Activated T-cell treated with anti-CD3 and anti-CD28 coated beads for 24 hours (primary cell): ENCODE measurements at regions not wholly inside any gene's neighbourhood (a gene's known extent, or its start where the extent isn't known, plus 50 kb on each side); places are given as distances from the start of the nearest gene placed in this dataset.

Source experiments
- DNase-seq: peaks from one replicate; pipeline ENCODE4 v3.0.0-alpha.2; 2020; ENCODE audit warnings: low read depth

GRCh38 chr3:106176734-106177133, 307.9 kb upstream of the CBLB start:
- DNase-seq, result peak; percentile 57

GRCh38 chr3:106182950-106183511, 314.2 kb upstream of the CBLB start:
- no peak for DNase-seq

DNA sequence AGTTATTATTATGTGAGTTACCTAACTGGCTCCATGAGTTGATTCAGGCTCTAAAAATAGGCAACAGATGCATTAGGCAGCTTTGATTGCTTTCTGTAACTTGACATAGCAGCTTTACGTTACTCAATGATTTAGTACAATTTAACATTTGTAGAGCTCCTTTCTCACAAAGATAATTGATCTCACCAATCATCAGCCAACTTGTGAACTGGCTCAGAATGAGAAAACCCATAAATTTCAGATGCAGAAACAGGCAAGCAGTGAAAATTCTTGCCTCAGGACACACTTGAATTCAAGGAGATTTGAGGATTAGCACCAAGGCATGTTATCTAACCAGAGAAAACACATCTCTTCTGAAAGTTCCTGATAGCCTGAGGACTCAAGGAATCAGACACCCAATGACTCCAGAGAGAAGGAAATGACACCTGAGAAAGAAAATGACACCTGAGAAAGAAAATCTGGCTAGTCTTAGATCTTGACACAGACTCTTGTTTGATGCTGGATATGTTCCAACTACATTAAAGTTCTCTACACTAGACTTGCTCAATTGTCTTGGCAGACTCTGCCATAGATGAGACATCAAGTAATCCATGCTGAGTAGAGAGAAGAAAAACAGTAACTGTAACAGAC, 315.1 kb upstream of the CBLB start:
- no peak for DNase-seq

DNA sequence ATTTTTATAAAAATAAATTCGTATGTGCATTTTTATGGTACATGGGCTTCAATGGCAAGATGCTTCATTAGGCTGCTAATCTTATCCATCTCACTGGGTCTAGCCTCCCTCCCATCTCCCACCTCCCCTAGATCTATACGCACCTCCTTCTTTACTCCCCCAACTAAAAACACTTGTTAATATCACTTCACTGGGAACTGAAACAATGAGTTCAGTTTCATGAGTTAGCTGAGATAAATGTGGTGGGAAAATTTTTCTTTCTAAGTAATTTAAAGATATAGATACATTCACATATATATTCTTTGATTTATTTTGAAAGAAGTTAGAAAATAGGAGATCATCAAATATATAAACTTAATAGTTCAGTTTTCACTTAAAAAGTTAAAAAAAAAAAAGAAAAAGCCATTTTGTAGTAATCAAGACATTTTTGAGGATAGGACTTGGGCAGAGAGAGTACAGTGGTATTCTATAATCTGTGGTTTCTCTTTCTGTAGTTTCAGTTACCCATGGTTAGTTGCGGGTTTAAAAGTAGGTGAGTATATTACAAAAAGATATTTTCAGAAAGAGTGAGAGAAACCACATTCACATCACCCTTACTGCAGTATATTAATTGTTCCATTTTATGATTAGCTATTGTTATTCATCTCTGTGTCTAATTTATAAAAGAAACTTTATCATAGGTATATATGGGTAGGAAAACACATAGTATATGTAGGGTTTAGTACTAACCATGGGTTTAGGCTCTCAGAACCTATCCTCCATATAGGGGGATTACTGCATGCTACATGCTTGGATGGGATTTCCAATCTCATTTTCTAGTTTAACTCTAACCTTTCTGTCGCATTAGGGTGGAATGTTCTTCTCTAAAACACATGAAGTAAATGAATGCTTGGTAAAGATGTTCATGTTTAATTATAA, 316.0 kb upstream of the CBLB start:
- no peak for DNase-seq

DNA sequence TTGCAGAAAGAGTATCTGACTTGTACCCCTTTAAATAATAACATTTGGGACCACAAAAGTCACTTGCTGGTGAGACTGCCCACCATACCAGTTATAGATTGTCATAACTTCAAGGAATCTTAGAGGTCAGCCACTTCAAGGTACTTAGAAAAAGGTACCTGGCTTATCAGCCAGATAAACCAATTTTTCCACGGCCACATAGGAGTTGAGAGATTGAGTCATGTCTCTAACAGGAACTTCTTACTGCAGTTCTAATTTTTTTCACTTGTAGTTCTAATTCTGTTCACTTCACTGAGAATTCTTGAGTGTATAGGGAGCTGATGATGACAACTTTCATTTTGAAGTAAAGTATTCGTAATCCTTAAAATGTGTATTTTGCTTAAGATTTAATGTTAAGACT, 317.1 kb upstream of the CBLB start:
- DNase-seq, result no peak

GRCh38 chr3:106190296-106190695, 321.5 kb upstream of the CBLB start:
- no peak for DNase-seq

DNA sequence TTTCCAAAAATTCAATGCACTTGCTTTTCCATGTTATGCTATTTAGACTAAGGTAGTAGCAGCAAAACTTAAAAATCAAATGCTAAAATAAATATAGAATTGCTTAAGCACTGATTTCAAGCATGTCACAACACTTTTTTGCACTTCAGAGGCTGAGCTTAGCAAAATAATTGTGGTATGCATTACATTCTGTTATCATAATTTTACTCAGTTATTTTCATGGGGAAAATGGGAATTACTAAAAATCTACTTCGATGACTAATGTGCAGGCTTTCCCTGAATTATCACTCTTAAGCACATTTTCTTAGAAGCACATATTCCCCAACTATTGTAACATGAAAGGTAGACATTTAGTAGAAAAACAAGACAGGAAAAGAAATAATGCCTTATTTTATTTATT, 322.4 kb upstream of the CBLB start:
- DNase-seq, result no peak

- DNase-seq, result no peak
Observed at GRCh38 chr3:106191913-106192312, 323.1 kb upstream of the CBLB start.

DNA sequence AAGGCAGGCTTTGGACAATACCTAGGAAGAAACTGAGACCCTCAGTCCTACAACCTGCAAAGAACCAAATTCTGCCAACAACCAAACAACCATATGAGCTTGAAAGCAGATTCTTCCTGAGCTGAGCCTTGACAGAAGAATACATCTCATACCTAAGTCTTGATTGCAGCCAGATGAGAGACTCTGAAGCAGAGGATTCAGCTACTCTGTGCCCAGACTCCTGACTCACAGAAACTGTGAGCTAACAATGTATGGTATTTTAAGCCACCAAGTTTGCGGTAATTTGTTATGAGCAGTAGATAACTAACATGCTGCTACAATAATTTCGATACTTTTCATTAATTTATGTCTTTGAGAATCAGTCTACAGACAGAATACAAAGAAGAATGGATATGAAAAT, 325.1 kb upstream of the CBLB start:
- no peak for DNase-seq

GRCh38 chr3:106194726-106195125, 325.9 kb upstream of the CBLB start:
- no peak for DNase-seq

- no peak for DNase-seq
Observed at GRCh38 chr3:106197532-106198194, 328.9 kb upstream of the CBLB start.

DNA sequence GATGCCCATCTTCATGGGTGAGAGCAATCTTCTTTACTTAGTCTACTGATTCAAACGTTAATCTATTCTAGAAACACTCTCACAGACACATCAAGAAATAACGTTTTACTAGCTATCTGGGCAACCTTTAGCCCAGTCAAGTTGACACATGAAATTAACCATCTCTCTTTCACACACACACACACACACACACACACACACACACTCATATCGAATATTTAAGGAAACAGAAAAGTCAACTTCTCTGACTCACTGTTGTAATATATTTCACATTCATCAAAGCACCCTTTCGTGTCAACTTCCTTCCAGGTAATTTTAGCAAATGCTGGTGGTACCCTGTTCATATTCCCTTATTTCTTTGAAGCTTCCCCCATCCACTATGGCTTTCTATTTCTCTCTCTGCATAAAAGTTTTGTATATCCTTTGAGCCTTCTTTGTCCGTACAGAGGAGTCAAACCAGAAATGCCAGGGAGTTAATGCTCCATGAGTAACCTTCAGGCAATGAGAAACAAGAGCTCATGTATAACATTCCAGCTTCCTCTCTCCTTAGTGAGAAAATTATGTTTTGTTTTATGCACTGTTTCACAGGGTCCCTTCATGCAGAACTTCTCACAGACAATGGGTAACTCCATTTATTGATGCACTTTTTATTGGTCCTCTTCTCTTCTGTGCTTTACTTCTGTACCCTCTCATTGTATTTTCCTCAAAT, 335.5 kb upstream of the CBLB start:
- DNase-seq, result no peak

DNA sequence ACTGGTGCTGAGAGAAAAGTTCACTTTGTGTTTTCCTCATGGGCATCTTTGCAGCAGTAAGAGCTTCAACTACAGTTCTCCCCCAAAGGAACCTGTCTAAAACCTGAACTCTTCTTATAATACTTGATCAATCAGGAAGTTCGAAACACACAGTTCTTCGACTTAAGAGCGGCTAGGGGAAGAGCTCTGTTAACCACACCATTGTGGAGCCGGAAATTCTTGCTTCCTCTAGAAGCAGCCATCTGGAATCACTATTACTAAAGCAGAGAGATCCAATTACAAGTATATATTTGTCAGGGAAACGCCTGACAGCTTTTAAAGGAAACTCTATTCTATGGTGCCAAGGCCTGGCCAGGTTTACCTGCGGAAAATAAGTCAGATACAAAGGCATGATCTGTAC, 337.3 kb upstream of the CBLB start:
- DNase-seq, result no peak

GRCh38 chr3:106206613-106207012, 337.8 kb upstream of the CBLB start:
- no peak for DNase-seq

DNA sequence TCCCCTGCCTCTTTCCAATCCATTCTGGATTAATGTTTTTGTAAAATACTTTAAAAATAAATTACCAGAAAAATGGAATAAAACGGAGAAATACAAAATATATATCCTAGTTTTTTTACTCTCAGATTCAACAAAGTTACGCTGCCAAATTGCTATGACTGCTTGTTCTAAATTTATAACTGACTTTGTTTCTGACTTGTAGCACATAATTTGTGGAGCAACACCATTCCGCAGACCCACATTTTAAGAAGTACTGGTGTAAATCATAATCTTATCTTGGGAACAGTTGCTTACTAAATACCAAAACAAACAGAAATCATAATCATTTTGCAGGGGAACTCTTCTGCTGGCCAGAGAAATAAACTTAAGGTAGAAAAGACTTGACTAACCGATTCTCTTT, 339.4 kb upstream of the CBLB start:
- no peak for DNase-seq

- DNase-seq, result no peak
Observed at GRCh38 chr3:106208967-106209366, 340.2 kb upstream of the CBLB start.

DNA sequence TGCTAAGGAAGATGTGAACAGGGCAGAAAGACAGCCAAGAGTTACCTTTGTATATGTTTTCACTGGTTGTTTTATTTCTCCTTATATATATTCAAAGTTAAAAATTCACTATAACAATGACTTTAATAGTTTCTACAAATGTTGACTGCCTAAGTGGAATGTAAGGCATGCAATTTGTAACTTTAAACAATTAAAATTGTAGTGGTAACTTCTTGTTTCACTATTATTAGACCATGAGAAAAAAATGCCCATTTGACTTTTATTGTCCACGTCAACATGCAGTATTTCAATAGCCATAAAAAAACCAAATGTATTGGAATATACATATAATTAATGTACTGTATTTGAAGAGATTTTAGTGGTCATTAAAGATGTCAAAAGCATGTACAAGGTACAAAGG, 340.7 kb upstream of the CBLB start:
- no peak for DNase-seq

DNA sequence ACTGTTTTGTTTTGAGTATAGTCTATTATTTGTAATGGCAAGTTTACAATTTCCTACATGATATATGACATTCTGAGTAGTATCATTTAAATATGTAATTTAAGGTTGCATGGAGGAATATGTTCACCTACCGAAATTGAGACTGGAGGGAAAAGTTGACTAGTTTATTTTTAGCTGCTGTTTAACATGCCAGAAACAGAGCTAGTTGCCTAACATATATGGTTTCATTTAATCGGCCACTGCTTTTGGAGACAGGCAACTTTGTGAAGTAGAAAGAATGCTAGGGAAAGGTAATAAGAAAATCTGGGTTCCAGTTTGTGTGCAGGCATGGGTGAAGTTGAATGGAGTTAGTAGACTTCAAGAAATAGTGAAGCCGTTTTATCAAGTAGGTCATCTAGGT, 342.1 kb upstream of the CBLB start:
- DNase-seq, result no peak

DNA sequence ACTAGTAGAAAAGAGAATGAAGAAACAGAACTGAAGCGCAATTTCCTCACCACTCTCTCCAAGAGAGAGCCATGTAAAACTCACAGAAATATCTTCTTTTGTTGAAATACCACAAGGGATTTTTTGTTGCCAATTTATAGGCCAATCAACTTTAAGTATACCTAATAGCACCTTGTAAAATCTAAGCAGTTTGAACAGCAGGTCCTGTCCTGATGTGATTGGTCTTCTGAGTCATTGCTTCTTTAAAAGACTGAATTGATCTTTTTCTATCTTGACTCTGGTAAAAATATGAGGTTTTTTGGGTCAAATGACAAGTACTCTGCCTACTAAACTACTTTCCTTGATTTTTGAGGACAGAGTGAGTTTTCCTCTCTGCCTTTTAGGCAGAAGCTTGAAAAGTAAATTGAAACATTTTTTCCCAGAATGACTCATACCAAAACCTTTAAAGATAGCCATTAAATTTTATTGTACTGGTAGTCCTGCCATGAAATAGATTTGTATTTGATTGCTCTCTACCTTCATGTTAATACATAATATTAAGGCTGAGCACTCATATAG, 343.9 kb upstream of the CBLB start:
- DNase-seq, result no peak

DNA sequence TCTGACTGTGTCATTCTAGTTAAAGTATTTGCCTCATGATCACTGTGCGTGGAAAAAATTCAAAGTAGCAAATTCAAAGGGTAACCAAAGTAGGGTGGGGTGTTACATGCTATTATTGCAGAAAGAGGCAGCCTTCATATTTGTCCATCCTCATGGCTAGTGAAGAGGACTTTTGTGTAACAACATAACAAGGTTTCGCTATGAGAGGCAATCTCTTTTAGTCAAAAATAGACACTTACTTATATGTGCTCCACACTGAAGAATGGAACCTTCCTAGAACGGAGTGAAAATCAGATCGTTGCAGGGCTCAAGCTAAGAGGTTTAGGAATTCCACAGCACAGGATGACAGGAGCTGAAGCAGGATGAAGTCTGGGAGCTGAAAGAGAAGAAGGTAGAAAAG, 345.1 kb upstream of the CBLB start:
- no peak for DNase-seq

DNA sequence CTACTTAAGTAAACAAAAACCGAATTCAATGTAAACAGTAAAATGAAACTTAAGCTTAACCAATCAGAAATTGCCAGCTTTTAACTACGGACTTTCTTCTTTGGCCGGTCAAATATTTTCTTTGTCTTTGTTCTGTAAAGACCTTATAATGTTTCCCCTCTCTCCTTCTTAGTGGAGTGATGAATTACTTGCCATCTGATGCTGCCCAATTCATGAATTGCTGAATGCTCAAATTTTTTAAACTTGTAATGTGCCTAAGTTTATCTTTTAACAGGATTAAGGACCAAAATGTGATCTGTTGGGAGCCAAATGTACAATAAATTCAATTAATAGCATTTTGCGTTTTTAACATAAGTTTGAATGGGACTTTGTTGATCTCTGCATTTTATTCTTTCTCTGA, 345.8 kb upstream of the CBLB start:
- no peak for DNase-seq

DNA sequence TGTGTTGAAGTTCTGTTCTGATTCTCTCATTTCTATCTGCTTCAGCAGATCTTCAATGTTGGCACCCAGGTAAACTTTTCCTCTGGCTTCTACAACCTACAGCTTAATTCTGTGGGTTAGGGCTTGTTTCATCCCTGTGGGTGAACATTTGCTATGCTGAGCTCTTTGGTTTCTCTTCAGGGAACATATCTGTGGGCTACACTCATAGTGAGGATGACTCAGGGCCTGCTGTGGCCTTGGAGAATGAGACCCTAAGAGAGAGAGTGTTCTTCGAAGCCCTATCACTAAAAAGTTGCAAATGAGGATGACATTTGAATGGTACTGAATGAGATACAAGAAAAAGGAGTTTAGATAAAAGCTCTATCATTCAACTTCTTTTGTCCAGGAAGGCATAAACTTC, 346.2 kb upstream of the CBLB start:
- DNase-seq, result peak; percentile 20
